ENCODE measurements at regions not wholly inside any gene's neighbourhood (a gene's known extent, or its start where the extent isn't known, plus 50 kb on each side); places are given as distances from the start of the nearest gene placed in this dataset.

- no peak for DNase-seq
These were observed 443.4 kb downstream of the TBC1D4 start for GRCh38 chr13:75038393-75039113.

GRCh38 chr13:75025956-75026355 lies 456.0 kb downstream of the TBC1D4 start:
- DNase-seq: no peak

- no peak for DNase-seq
These were observed 457.4 kb downstream of the TBC1D4 start for GRCh38 chr13:75024602-75025001.

GRCh38 chr13:75023609-75024008 lies 458.4 kb downstream of the TBC1D4 start:
- DNase-seq: no peak

GRCh38 chr13:75021151-75021550 lies 460.8 kb downstream of the TBC1D4 start:
- DNase-seq: no peak

- no peak for DNase-seq
These were observed 465.7 kb downstream of the TBC1D4 start for GRCh38 chr13:75016225-75016624.

- DNase-seq: no peak
These were observed 468.2 kb downstream of the TBC1D4 start for GRCh38 chr13:75013818-75014217.

GRCh38 chr13:75010941-75011340 lies 471.0 kb downstream of the TBC1D4 start:
- DNase-seq: no peak

- no peak for DNase-seq
These were observed 473.0 kb downstream of the TBC1D4 start for GRCh38 chr13:75008926-75009325.

- no peak for DNase-seq
These were observed 491.0 kb downstream of the TBC1D4 start for GRCh38 chr13:74990992-74991391.

- DNase-seq: no peak
These were observed 494.8 kb downstream of the TBC1D4 start for GRCh38 chr13:74987124-74987690.

GRCh38 chr13:74986609-74987008 lies 495.4 kb downstream of the TBC1D4 start:
- no peak for DNase-seq

GRCh38 chr13:74979703-74980102 lies 502.3 kb downstream of the TBC1D4 start:
- DNase-seq: no peak

- no peak for DNase-seq
These were observed 503.4 kb downstream of the TBC1D4 start for GRCh38 chr13:74978591-74978990.

GRCh38 chr13:74977498-74977897 lies 504.5 kb downstream of the TBC1D4 start:
- no peak for DNase-seq

- DNase-seq: no peak
These were observed 506.9 kb downstream of the TBC1D4 start for GRCh38 chr13:74975111-74975510.

GRCh38 chr13:74973935-74974879 lies 507.8 kb downstream of the TBC1D4 start:
- no peak for DNase-seq

GRCh38 chr13:74969419-74969818 lies 512.5 kb downstream of the TBC1D4 start:
- DNase-seq: no peak

- DNase-seq: no peak
These were observed 515.0 kb downstream of the TBC1D4 start for GRCh38 chr13:74966814-74967424.

GRCh38 chr13:74966275-74966674 lies 515.7 kb downstream of the TBC1D4 start:
- no peak for DNase-seq

GRCh38 chr13:74945637-74946036 lies 536.3 kb downstream of the TBC1D4 start:
- DNase-seq: no peak

- DNase-seq: no peak
These were observed 550.1 kb downstream of the TBC1D4 start for GRCh38 chr13:74931698-74932433.
